ENCODE measurements at regions not wholly inside any gene's neighbourhood (a gene's known extent, or its start where the extent isn't known, plus 50 kb on each side); places are given as distances from the start of the nearest gene placed in this dataset.
"Not testable (repeated sequence)": the region's sequence is repeated elsewhere in the genome, so short reads cannot be mapped to it uniquely, and the experiment has no call there.

DNA sequence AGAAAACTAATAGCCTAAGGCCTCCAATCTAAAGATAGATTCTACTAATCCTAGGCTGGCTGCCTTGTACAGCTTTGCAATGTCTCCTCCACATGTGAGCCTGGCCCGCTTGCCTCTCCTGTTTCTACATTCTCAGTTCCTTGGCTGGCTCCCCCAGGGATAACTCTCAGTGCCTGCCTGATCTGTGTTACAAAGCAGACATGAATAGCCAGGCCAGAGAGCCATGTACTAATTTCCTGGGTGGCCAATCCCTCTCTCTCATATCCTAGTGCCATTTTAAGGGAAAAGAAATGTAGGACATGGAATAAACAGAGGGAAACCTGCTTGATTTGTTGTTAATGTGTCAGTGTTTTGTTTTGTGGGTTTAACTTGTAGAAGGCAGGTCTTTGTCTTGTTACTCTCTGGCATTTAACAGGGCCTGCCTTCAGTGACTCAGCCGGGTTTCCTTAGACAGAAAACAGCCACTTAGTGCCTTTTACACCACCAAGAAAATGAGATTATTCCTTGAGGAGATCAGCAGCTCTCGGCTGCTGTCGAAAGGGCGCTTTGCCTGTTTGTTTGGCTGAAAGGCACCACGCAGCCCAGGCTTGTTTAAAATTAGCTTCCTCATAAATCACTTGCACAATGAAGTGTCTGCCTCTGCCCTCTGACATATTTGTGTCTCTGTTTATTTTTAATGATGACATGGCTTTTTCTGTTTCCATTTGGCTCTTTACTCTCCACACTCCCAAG lies 702.7 kb downstream of the MAFB start:
- DNase-seq (ENCODE audit: low read depth, low spot score) = no peak

DNA sequence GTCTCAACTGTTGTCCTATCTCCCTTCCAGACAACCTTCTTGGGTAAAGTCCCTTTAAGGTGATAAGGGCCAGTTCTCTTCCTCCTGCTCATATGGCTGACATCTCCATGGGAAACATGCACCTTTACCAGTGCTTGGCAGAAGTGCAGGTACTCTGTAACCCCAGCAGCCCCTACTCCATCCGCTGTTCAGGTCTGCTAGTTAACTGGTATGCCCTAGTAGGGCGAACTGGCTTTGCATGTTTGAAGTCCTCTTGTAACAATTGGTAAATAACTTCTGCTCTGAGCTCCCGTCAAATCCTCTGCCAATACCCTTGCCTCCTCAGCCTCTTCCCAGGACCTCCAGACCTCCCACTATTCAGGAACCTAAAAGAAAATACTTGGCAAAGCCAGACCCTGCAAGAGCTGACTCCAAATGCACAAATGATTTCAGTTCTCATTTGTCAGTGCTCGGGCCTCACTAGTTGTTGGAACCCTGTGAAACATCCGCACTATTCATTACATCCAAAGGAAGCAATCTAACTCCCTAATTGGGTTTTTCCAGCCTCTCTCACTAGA lies 703.7 kb downstream of the MAFB start:
- DNase-seq (ENCODE audit: low read depth, low spot score) = no peak

DNA sequence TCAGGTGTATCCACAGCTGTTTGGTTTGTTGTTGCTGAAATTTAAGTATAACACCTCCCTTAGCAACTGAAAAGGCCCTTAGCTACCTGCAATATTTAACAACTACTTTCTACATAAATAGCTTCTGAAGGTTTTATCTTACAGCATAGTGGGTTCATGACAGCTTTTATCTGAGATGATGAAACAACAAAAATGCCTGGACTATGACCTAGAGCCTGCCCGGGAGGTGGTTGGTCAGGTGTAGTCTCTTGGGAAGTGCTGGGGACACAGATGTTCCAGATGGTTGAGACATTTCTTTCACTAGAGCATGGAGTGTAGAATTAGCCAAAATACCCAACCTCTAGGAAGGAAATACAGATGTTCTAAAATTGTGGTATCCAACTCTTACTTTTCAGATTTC lies 705.4 kb downstream of the MAFB start:
- DNase-seq (ENCODE audit: low read depth, low spot score) = no peak

DNA sequence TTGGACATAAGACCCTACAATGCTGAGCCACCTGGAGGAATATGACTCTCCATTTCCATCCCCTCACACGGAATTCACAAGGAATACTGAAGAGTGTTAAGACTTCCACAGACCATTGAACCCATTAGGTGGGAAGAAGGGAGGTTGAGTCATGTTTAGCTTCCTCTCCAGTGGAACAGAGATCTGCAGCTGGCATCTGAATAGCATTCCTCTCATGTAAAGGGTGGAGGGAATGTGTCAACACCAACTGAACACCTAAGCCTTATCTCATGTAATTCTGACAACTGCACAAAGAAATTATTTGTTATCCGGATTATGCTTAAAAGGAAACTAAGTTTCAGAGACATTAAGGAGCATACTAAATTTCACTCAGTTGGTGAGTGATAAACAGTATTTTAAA lies 705.9 kb downstream of the MAFB start:
- no peak for DNase-seq (ENCODE audit: low read depth, low spot score)

DNA sequence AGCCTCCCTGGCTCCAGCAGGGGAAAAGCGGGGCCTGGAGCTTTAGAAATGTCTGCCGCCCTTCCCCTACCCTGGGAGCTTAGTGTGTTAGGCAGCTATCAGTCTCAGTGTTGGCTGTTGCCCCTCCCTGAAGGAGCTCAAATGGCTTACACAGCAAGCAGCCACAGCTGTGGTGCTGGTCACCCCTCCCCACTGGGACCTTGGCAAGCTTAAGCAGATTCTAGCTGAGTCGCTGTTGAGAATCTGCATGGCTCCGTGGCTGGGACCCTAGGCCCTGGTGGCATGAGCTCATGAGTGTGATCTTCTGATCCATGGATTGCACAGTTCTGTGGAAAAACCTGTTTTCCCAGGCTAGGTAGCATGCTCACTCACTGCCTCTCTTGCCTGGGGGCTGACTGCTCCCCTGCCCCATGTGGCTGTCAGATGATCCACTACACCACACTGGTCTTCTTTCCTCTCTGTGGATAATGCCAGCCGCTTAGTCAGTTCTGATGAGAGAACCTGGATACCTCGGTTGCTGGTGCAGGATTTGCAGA lies 714.0 kb downstream of the MAFB start:
- no peak for DNase-seq (ENCODE audit: low read depth, low spot score)

DNA sequence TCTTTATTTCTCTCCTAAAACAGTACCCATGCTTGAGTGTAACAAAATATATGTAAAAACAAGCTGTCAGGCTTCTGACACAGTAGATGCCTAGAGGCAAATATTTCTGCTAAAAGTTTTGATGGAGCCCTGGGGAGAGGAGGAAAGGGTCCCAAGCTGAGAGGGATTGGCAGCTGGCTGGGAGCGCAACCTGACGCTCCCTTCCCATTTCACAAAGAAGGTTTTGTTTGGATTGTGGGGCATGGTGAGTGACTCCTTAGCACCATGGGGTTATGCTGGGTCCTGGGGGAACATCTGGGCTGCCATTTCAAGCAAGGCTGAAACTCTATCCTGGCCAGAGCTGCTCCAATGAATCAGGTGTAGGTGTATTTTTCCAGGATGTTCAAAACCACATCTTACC lies 720.5 kb downstream of the MAFB start:
- DNase-seq (ENCODE audit: low read depth, low spot score) = no peak

DNA sequence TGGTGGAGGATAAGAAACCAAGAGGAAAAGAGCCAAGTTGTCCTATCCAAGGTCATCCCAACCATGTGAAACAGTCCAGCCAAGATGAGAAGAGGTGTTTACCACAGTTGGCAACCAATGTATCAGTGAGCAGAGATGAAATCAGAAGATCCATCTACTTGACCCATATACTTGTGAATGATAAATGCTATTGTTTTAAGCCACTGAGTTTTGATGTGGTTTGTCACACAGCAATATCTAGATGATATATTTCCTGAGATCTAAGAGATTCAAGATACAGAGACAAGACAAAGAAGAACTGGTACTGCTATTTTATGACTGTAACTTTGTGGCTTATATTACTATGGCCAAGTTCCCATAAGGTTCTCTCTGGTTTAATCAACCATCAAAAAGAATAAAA lies 721.2 kb downstream of the MAFB start:
- no peak for DNase-seq (ENCODE audit: low read depth, low spot score)

DNA sequence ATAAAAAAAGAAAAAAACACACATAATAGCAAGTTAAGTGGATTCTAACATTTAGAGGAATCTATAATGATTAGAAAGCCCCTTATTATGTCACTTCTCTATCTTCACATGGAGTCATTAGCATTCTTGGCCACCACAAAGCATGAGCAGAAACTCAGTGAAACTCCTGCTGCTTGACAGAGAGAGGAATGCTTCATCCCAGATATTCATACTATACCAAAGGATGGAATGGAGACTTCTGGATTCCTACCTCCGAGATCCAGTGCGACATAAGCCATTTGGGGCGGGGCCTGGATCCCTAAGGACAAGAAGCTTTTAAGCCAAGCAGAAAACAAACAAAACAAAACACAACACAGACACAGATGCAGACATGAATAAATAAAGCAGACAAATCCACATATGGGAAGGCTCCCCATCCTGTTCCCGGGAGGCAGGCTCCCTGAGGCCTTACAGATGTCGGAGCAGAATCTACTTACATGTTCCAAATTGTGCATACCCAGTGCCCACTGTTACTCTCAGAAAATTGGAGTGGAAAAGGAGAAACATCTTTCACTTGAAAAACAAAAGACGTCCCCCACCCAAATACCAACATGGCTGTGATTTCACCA lies 727.3 kb downstream of the MAFB start:
- DNase-seq (ENCODE audit: low read depth, low spot score) = no peak

DNA sequence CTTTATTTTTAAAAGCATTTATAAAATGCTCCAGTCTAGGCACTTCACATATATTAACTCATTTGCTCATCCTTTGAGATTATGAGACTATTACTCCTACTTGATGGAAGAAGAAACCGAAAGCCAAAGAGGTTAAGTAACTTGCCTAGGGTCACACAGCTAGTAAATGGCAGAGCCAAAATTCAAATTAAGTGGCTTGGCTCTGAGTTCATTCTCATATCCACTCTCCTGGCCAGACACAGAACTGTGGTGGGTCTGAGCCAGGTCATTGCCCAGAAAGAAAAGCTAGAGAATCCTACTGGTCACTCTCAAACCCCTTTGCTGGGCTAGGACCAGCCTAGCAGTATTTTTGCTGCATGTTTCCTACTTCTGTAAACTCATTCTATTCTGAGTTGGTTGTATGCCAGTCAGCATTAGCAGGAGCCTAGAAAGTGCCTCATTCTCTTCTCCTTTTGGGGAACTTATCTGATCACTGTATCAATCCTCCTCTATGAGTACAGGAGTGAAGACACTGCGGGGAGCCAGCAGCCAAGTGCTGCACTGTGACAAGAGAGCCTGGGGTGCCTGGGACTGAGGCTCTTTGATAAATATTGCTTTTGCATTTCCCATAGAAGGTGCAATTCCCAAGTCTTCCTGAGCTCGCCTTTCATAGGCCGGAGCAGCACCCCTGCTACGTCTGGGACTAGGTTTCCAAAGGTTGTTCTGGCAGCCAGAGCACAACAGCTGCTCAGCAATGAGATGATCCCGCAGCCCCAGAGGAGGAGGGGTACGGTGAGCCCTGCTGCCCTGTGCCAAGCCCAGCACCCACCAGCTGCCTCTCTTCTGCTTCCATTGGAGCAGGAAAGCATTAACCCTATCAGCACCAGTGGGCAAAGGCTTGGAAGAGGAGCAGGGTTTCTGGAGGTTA lies 728.3 kb downstream of the MAFB start:
- DNase-seq (ENCODE audit: low read depth, low spot score) = no peak

DNA sequence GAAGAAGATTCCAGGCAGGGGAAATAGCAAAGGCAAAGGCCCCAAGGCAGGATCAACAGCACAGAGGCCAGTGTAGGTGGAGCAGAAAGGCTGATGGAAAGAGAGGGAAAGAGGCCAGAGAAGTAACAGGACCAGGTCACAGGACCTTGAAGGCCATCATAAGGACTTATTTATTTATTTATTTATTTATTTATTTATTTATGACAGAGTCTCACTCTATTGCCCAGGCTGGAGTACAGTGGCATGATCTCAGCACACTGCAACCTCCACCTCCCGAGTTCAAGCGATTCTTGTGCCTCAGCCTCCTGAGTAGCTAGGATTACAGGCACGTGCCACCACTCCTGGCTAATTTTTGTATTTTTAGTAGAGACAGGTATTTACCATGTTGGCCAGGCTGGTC lies 731.1 kb downstream of the MAFB start:
- DNase-seq (ENCODE audit: low read depth, low spot score) = not testable (repeated sequence)

DNA sequence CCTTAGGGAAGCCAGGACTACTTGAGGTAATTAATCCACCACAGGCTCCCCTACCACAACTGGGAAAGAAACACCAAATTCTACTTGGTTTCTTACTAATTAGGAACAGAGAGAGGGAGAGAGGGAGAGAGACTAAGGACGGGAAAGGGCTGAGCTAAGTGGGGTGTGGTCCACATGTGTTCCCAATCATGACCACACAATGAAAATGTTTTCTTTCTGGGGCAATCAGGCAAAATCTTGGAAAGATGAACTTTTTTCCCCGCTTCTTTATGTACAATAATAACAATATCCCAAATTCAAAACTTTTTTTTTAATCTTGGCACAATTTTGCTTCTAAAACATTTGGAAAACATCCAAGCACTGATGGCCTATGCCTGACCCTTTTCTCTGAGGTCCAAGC lies 734.4 kb downstream of the MAFB start:
- no peak for DNase-seq (ENCODE audit: low read depth, low spot score)

DNA sequence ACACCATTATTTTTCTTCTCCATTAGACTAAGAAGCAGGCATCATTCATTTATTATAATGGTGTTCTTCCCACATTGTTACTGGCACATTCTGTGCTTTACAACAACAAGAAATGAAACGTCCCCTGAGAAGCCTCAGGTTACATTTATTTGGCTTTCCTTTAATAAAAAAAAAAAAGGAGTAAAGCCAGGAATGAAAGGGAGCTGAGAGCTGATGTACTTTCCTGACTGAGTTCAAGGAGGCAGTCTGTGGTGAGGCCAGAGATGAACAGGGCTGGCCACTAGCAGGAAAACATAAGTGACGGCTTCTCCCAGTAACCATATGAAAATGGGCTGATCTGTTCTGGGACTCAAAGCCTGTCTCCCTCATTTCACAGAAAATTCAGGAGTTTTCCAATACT lies 742.1 kb downstream of the MAFB start:
- DNase-seq (ENCODE audit: low read depth, low spot score) = no peak

DNA sequence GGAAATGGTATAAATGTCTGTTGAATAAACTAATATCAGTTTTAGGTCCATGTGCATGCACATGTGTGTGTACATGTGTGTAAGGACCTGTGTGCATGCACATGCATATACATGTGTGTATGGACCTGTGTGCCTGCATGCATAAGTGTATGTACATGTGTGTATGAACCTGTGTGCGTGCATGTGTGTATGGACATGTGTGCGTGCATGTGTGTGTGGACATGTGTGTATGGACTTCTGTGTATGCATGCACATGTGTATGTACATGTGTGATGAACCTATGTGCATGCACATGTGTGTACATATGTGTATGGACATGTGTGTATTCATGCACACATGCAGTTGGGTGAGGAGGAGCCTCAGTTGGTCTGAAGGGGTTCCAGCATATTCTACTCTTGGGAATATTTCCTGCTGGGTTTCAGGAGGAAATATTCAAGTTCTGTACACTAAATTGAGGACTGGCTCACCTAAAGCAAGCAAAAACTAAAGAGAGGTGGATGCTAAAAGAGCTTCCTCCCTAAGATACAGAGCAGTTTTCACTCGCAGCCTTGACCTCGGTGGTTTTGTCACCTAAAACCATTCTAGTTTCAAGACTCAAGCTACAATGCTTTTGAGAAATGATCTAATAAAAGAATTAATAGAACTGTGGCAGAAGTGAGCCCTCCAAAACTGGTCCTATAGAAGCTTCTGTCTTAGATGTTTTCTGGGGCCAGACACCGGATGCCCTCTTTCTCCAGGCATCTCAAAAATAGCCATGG lies 742.8 kb downstream of the MAFB start:
- DNase-seq (ENCODE audit: low read depth, low spot score) = no peak

DNA sequence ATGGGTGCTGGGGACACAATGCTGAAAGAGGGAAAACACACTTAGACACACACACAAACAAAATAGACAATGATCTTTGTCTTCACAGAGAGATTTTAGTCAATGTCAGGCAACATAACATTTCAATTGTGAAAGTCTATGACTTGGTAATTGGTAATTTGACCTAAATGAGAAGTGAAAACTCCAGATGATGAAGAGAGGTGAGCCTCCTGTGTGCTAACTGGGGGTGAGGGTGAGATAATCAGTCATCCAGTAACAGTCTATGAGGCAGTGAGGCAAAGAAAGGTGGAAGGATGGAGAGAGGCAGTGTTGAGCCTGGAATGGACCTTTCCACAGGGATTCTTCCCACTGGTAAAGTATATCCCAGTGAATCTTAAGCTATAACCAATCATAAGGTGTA lies 744.2 kb downstream of the MAFB start:
- no peak for DNase-seq (ENCODE audit: low read depth, low spot score)

DNA sequence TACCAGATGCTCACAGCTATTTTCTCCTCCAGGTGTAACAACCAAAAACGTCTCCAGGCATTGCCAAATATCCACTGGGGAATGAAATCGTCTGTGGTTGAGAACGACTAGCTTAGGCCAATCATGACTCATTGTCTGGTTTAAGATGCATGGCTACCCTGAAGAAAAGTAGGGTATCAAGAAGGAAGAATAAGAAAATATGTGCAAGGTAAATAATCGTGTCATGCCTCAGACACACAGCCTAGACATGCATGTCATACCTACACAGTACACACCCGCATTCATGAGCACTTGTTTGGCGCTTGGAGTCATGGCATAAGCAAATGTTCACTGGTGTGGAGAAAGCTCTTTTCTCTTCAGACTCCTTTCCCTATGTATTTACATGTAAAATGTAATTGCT lies 745.7 kb downstream of the MAFB start:
- no peak for DNase-seq (ENCODE audit: low read depth, low spot score)

DNA sequence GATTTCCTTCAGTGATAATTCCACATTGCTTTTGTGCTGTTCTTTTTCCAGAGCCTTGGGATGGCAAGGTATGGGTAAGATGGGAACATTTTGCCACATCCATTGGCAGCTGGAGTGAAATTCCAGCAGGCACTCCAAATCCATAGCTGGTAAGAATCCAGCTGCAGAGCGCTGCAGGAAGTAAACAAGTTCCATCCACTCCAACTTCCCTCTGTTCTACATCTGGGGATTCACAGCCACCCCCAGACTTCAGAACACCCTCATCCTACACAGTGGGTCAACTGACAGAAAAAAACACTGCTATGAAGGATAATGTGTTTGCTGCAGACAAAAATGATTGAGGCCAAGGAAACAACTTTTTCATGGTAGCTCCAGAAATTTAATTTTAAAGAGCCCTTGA lies 747.8 kb downstream of the MAFB start:
- DNase-seq (ENCODE audit: low read depth, low spot score) = no peak

DNA sequence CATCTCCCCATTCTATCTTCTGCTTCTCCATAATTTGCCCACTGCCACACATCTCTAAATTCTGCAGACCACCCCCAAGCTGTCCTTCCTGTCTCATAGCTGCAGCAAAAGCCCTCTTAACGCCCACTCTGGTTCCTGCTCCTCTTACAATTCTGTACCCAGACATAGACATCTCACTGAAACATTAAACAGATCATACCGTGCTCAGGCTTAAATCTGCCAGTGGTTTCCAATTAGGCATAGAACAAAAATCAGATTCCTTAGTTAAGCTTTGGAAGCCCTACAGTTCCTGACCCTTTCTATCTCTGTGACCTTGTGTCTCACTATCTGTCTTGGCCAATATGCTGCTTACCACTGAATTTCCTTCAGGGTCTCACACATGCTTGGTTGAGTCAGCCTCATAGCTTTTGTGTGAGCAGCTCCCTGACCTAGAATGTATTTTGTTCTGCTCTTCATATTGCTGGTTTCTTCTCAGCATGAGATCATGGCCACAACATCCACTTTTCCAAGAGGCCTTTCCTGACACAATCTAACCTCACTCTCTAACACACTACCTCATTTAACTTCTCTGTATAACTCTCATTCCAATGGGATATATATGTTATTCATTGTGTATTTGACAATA lies 749.7 kb downstream of the MAFB start:
- DNase-seq (ENCODE audit: low read depth, low spot score) = no peak

DNA sequence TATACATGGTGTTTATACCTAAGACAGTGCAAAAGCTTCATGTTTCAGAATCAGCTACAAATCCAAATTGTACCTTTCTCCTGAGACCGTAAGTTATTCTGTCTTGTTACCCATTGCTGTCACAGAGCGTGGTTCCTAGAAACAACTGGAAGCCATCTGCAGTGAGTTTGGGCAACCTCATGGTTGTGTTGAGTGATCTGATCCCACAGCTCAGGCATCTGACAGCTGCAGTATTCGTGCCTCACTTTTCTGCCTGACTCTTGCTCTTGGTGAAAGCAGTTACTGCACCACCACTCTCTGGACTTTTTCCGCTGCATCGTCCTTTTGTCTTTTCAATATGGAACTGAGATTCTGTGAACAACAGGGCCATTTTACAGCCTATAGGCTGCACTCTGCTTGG lies 752.6 kb downstream of the MAFB start:
- no peak for DNase-seq (ENCODE audit: low read depth, low spot score)

DNA sequence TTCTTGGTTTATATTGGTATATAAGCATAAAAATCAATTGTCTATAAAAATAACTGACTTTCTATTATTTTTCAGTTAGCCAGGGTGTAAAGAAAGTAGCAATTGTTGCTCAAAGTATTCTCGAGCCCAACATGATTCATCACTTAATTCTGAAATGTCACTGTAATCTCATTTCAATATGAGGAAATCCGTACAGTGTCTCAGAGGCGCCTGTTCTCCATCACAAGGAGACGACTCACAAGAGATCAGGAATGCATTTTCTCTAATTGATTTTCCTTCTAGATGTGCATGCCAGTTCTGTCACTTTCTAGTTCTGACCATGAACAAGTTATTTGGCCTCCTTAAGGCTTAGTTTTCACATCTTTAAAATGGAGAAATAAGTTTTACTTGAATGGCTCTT lies 753.1 kb downstream of the MAFB start:
- no peak for DNase-seq (ENCODE audit: low read depth, low spot score)

DNA sequence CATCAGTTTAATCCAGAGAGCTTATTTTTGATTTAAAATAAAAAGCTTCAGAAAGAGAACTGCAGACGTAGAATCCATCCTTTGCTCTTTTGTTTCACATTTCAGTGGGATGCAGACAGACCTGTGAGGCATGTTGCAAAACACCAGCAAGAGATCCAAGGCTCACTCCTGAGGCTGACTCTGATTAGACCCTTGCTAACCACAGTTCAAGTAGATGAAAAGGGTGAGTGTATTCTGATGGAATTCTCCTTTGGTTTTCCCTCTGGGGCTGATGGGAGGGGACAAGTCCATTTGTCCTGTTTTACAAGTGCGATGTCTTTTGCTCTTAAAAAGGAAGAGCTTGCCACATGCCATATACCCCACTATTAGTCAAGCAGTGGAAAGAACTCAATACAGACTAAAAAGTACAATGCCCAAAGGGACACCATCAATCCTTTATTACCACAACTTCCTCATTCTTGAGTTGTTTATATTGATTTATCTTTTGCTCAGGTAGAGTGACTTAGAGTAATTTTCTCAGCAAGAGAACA lies 772.7 kb downstream of the MAFB start:
- no peak for DNase-seq (ENCODE audit: low read depth, low spot score)

DNA sequence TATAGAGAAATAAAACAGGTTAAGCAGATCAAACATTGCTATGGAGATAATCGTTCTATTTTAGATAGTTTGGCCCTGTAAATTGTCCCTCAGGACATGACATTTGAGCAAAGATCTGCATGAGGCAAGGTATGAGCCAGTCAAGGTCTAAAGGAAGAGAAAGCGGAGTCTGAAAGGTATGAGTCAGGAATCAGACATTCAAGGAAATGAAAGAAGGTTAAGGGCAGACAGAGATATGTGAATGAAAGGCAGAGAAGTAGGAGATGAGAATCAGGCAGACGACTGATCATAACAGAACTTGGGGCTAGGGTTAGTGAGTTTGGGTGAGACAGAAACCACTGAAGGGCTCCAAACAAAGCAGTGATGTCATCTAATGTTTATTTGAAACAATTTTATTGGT lies 775.8 kb downstream of the MAFB start:
- no peak for DNase-seq (ENCODE audit: low read depth, low spot score)
